Iris pigment epithelial cell (primary cell): ENCODE measurements at regions not wholly inside any gene's neighbourhood (a gene's known extent, or its start where the extent isn't known, plus 50 kb on each side); places are given as distances from the start of the nearest gene placed in this dataset.
A peak's percentile ranks its signal among the peaks of the same experiment; 100 is the strongest.

ENCODE experiments used
- DNase-seq: peaks from one replicate; pipeline ENCODE4 v3.0.0-alpha.2; 2011; ENCODE audit warnings: low read depth

- DNase-seq, result no peak
Observed at GRCh38 chr11:95547186-95547585, 242.4 kb downstream of the FAM76B start.

- DNase-seq, result no peak
Observed at GRCh38 chr11:95545116-95545875, 244.3 kb downstream of the FAM76B start.

- DNase-seq, result peak; percentile 45
Observed at GRCh38 chr11:95544095-95544856, 245.3 kb downstream of the FAM76B start.

- no peak for DNase-seq
Observed at GRCh38 chr11:95542868-95543551, 246.6 kb downstream of the FAM76B start.

GRCh38 chr11:95541715-95542114 is 247.9 kb downstream of the FAM76B start:
- DNase-seq, result no peak

- DNase-seq, result peak; percentile 16
Observed at GRCh38 chr11:95536047-95536690, 253.4 kb downstream of the FAM76B start.

GRCh38 chr11:95534809-95535208 is 254.8 kb downstream of the FAM76B start:
- no peak for DNase-seq

- no peak for DNase-seq
Observed at GRCh38 chr11:95534226-95534625, 255.4 kb downstream of the FAM76B start.

GRCh38 chr11:95531116-95531515 is 258.5 kb downstream of the FAM76B start:
- DNase-seq, result no peak

GRCh38 chr11:95524314-95525036 is 265.1 kb downstream of the FAM76B start:
- no peak for DNase-seq

GRCh38 chr11:95522874-95523273 is 266.7 kb downstream of the FAM76B start:
- no peak for DNase-seq

GRCh38 chr11:95521862-95522261 is 267.7 kb downstream of the FAM76B start:
- DNase-seq, result no peak

GRCh38 chr11:95521133-95521542 is 268.4 kb downstream of the FAM76B start:
- DNase-seq, result peak; percentile 37

GRCh38 chr11:95520369-95521132 is 269.0 kb downstream of the FAM76B start:
- no peak for DNase-seq

- no peak for DNase-seq
Observed at GRCh38 chr11:95519912-95520311, 269.7 kb downstream of the FAM76B start.

- DNase-seq, result no peak
Observed at GRCh38 chr11:95517453-95517852, 272.1 kb downstream of the FAM76B start.

- peak; percentile 48 for DNase-seq
Observed at GRCh38 chr11:95516786-95517185, 272.8 kb downstream of the FAM76B start.

GRCh38 chr11:95516175-95516574 is 273.4 kb downstream of the FAM76B start:
- no peak for DNase-seq

GRCh38 chr11:95515371-95515770 is 274.2 kb downstream of the FAM76B start:
- DNase-seq, result no peak

GRCh38 chr11:95514416-95515110 is 275.0 kb downstream of the FAM76B start:
- no peak for DNase-seq
